Lung (tissue), 11 donors: ENCODE measurements at regions not wholly inside any gene's neighbourhood (a gene's known extent, or its start where the extent isn't known, plus 50 kb on each side); places are given as distances from the start of the nearest gene placed in this dataset.

ENCODE experiments used
- ATAC-seq: fragments of 200-7000 bp; cut with Tn5 transposase; one replicate; pipeline ENCODE4 v1.9.1; 2020; ENCODE audit warnings: moderate number of reproducible peaks; ENCODE audit not compliant: insufficient read depth, low FRiP score
- DNase-seq, 3 donors: peaks; one replicate each; pipeline ENCODE4 v3.0.0-alpha.2; 2013 to 2017
- H3K27ac ChIP-seq, 2 donors: one replicate each; pipeline ENCODE4 v1.5.1; 2013; ENCODE audit warnings: mild to moderate bottlenecking in 2 of 2, moderate library complexity in 2 of 2, control low read depth in 1 of 2, inconsistent platforms in 1 of 2, low read depth in 1 of 2, low read length in 1 of 2
- H3K27me3 ChIP-seq, 3 donors: one replicate each; pipeline ENCODE4 v1.5.1; 2013; ENCODE audit warnings: low read length in 2 of 3; ENCODE audit not compliant: control insufficient read depth in 3 of 3, insufficient read depth in 3 of 3
- H3K36me3 ChIP-seq, 4 donors: one replicate each; pipeline ENCODE4 v1.5.1; 2013; ENCODE audit warnings: low read length in 4 of 4, mild to moderate bottlenecking in 1 of 4, moderate library complexity in 1 of 4; ENCODE audit not compliant: control insufficient read depth in 4 of 4, insufficient read depth in 4 of 4
- H3K4me1 ChIP-seq, 5 donors: one replicate each; pipeline ENCODE4 v1.5.1; 2013; ENCODE audit warnings: low read length in 5 of 5, mild to moderate bottlenecking in 2 of 5, moderate library complexity in 1 of 5; ENCODE audit not compliant: control insufficient read depth in 5 of 5, insufficient read depth in 5 of 5
- H3K4me3 ChIP-seq: one replicate; pipeline ENCODE4 v1.5.1; 2013; ENCODE audit warnings: mild to moderate bottlenecking, control low read depth, moderate library complexity
- H3K9ac ChIP-seq, 2 donors: one replicate each; pipeline ENCODE4 v1.5.1; 2013; ENCODE audit warnings: low read length in 2 of 2, control low read depth in 1 of 2; ENCODE audit not compliant: insufficient read depth in 1 of 2
- H3K9me3 ChIP-seq, 4 donors: one replicate each; pipeline ENCODE4 v1.5.1; 2013; ENCODE audit warnings: low read length in 3 of 4, mild to moderate bottlenecking in 1 of 4, moderate library complexity in 1 of 4; ENCODE audit not compliant: control insufficient read depth in 4 of 4, insufficient read depth in 3 of 4
- WGBS, 2 donors: extraction: QIAGEN DNeasy Blood & Tissue Kit; methylation state at CpG; one replicate each; pipeline ENCODE4 v1.1.7; 2013; 5-methylcytosine and 5-hydroxymethylcytosine counted together
- TF ChIP-seq, protein P1 (sequence below): IDR thresholded peaks from 2 replicates; pipeline ENCODE4 v1.5.1; 2012; ENCODE audit warnings: mild to moderate bottlenecking; ENCODE audit errors: control extremely low read depth, extremely low read depth
- donor health status: control.
- donor health status: control.
- donor health status: Bipolar disorder and iron deficiency.
- donor health status: healthy.
- donor health status: DM: yes; HTN: yes; CAD: no.

DNA sequence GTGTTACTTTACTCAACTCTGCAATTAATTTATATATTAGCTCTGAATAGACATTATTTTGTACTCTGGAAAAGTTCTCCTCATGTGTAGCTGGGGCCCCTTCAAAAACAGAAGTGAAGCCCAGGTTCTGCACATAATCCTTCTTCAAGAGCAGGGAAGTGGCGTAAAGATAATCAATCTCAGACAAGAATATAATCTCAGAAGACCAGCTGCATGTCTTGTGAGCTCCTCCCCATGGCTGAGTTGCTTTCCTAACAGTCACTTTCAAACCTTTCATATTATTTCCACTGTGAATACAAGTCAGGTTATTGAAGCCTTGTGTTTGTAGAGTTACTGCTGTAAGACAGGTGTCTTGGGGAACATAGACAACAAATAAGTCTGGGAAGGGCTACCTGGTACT is 691.9 kb downstream of the RFPL4B start:
- no peak overlapping the region for H3K4me3 ChIP-seq
- no peaks in the 10 kb centered on the region for H3K9me3 ChIP-seq
- 86 to 90% methylated on average over 1 of the region's 1 CpG for WGBS, 2 donors
- no peak overlapping the region for H3K27ac ChIP-seq
- no peak for DNase-seq
- peaks cover 0 to 2% (median 0%) of the 10 kb centered on the region in 5 donors for H3K4me1 ChIP-seq
- H3K27me3 ChIP-seq, result no peaks in the 10 kb centered on the region
- TF ChIP-seq, protein P1, sequence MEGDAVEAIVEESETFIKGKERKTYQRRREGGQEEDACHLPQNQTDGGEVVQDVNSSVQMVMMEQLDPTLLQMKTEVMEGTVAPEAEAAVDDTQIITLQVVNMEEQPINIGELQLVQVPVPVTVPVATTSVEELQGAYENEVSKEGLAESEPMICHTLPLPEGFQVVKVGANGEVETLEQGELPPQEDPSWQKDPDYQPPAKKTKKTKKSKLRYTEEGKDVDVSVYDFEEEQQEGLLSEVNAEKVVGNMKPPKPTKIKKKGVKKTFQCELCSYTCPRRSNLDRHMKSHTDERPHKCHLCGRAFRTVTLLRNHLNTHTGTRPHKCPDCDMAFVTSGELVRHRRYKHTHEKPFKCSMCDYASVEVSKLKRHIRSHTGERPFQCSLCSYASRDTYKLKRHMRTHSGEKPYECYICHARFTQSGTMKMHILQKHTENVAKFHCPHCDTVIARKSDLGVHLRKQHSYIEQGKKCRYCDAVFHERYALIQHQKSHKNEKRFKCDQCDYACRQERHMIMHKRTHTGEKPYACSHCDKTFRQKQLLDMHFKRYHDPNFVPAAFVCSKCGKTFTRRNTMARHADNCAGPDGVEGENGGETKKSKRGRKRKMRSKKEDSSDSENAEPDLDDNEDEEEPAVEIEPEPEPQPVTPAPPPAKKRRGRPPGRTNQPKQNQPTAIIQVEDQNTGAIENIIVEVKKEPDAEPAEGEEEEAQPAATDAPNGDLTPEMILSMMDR, result no peak
- no peak overlapping the region for H3K9ac ChIP-seq
- no peak for ATAC-seq
- H3K36me3 ChIP-seq, result no peaks in the 10 kb centered on the region

DNA sequence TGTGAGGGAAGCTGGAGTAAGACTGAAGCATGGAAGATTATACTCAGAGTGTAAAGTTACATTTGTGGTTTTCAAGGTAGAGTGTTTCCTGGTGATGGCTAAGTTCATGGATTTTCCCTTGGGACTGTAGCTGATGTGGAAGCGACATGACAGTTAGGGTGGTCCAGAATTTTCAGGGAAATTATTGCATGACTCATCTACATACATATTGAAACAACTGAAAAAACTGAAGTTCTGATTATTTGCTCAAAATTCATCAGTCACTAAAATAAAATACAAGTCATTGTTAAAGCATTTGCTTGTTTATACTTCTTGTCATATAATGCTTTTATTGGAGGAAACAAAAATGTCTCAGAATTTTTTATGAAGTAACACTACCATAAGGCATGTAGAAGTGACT is 700.0 kb downstream of the RFPL4B start:
- 0% methylated on average over 1 of the region's 1 CpG for WGBS, 2 donors

DNA sequence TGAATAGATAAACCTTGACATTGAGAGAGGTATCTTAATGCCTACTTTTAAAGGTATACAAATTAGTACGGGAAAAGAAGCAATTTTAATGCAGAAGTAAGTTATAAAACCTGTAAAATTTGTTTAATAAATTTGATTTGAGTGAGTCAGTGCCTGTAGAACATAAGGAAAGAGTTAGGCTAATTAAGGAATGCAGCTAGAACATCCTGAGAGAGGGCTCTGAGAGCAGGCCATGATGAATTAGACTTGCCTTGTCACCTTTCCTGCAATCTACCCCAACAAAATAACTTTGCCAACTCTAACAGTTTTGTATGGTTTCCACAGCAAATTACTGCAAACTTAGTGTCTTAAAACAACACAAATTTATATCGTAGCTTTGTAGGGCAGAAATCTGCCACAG is 700.8 kb downstream of the RFPL4B start:
- ATAC-seq (no peak), DNase-seq (no peak)
- H3K27me3 ChIP-seq, result no peaks in the 10 kb centered on the region
- H3K36me3 ChIP-seq, result peaks cover 0 to 1% (median 0%) of the 10 kb centered on the region in 4 donors
- no peak overlapping the region for H3K4me3 ChIP-seq
- WGBS, 2 donors, result 92 to 93% methylated on average over 2 of the region's 2 CpGs
- no peak overlapping the region for H3K27ac ChIP-seq
- no peak overlapping the region for H3K9ac ChIP-seq
- TF ChIP-seq, protein P1, result no peak
- peaks cover 0 to 12% (median 0%) of the 10 kb centered on the region in 5 donors for H3K4me1 ChIP-seq
- no peaks in the 10 kb centered on the region for H3K9me3 ChIP-seq

More for the DNA sequence above, 700.0 kb downstream of the RFPL4B start:
- DNase-seq (no peak), ATAC-seq (no peak)
- H3K4me3 ChIP-seq, result no peak overlapping the region
- no peaks in the 10 kb centered on the region for H3K9me3 ChIP-seq
- H3K27me3 ChIP-seq, result no peaks in the 10 kb centered on the region
- H3K27ac ChIP-seq, result no peak overlapping the region
- peaks cover 0 to 1% (median 0%) of the 10 kb centered on the region in 4 donors for H3K36me3 ChIP-seq
- H3K4me1 ChIP-seq, result peaks cover 0 to 12% (median 0%) of the 10 kb centered on the region in 5 donors
- TF ChIP-seq, protein P1, result no peak
- H3K9ac ChIP-seq, result no peak overlapping the region

DNA sequence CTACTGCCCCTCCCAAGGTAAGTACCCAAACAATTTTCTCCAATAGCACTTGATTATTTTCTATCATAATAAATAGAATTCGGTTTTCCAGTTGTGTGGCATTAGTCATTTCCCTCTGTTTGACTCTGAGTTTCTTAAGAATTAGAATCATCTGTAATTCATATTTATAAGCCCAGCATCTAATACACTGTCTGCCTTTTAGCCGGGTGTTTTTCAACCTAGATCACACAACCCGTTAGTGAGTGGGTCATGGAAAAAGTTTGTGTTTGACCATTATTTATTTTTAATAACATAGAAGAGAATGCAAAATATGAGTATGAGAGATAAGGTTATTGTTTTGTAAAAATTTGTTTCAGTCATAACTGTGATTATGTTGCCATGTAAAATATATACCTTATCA is 701.6 kb downstream of the RFPL4B start:
- H3K4me1 ChIP-seq, result peaks cover 0 to 12% (median 0%) of the 10 kb centered on the region in 5 donors
- TF ChIP-seq, protein P1, result no peak
- H3K27me3 ChIP-seq, result no peaks in the 10 kb centered on the region
- H3K9ac ChIP-seq, result no peak overlapping the region
- 85 to 93% methylated on average over 3 of the region's 3 CpGs for WGBS, 2 donors
- H3K9me3 ChIP-seq, result no peaks in the 10 kb centered on the region
- ATAC-seq (no peak), DNase-seq (no peak)
- H3K27ac ChIP-seq, result no peak overlapping the region
- H3K36me3 ChIP-seq, result peaks cover 0 to 1% (median 0%) of the 10 kb centered on the region in 4 donors
- H3K4me3 ChIP-seq, result no peak overlapping the region
